ENCODE measurements at regions not wholly inside any gene's neighbourhood (a gene's known extent, or its start where the extent isn't known, plus 50 kb on each side); places are given as distances from the start of the nearest gene placed in this dataset.

DNA sequence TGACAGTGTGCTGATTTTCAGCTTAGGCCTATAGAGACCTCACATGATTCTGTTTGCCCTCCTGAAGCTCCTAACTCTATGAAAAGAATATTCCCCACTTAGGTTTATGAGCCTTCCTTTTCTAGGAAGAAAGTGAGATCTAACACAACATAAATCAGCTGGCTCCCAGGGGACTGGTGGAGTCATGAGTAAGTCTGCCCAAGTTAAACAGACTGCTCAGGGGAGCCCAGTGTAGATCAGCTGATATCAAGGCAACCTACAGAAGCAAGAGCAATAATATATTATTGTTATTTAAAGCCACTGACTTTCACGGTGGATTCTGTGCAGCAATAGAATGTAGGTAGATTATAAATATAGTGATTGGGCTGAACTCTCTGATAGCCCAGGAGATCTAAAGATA is 1978.6 kb upstream of the CDH6 start:
- Histone ChIP-seq H3K36me3 (no peaks in the 10 kb centered on the region), H3K27ac (no peak overlapping the region), H3K4me3 (no peak overlapping the region), H3K9me3 (no peaks in the 10 kb centered on the region), H3K27me3 (no peaks in the 10 kb centered on the region), H3K4me1 (no peaks in the 10 kb centered on the region)
- intact Hi-C loops (cut with DNase I; ENCODE audit: low total_unique reads), result no loop called here
- TF ChIP-seq, protein P1, sequence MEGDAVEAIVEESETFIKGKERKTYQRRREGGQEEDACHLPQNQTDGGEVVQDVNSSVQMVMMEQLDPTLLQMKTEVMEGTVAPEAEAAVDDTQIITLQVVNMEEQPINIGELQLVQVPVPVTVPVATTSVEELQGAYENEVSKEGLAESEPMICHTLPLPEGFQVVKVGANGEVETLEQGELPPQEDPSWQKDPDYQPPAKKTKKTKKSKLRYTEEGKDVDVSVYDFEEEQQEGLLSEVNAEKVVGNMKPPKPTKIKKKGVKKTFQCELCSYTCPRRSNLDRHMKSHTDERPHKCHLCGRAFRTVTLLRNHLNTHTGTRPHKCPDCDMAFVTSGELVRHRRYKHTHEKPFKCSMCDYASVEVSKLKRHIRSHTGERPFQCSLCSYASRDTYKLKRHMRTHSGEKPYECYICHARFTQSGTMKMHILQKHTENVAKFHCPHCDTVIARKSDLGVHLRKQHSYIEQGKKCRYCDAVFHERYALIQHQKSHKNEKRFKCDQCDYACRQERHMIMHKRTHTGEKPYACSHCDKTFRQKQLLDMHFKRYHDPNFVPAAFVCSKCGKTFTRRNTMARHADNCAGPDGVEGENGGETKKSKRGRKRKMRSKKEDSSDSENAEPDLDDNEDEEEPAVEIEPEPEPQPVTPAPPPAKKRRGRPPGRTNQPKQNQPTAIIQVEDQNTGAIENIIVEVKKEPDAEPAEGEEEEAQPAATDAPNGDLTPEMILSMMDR (IDR thresholded peaks at IDR 0.05), result no peak
- TF ChIP-seq POLR2A (IDR thresholded peaks at IDR 0.05) (no peak), POLR2AphosphoS5 (IDR thresholded peaks at IDR 0.05) (no peak)
- DNase-seq (ENCODE audit: low spot score in 2 of 2), result no peak

DNA sequence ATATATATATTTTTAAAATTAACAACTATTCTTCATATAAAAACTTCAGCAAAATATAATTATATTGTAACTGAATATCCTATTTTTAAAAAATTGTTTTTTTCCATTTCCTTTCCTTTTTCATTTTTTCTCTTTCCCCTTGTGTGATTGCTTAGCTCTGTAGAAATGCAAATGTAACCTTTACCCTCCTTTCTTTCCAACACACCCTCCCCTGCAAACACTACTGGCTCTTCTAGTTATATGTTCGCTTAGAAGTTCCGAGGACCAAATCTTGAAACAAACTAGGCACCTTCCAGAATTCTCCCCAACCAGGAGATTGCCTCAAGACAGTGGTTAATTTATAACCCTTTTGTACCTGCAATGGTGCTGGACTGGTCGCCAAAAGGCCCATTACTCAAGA is 1980.0 kb upstream of the CDH6 start:
- no peaks in the 10 kb centered on the region for H3K4me1 ChIP-seq
- TF ChIP-seq POLR2A (IDR thresholded peaks at IDR 0.05) (no peak), POLR2AphosphoS5 (IDR thresholded peaks at IDR 0.05) (no peak)
- TF ChIP-seq, protein P1 (IDR thresholded peaks at IDR 0.05), result no peak
- no peak overlapping the region for H3K27ac ChIP-seq
- no peak for DNase-seq (ENCODE audit: low spot score in 2 of 2)
- intact Hi-C loops (cut with DNase I; ENCODE audit: low total_unique reads), result no loop called here
- H3K27me3 ChIP-seq, result no peaks in the 10 kb centered on the region
- H3K36me3 ChIP-seq, result no peaks in the 10 kb centered on the region
- no peaks in the 10 kb centered on the region for H3K9me3 ChIP-seq
- H3K4me3 ChIP-seq, result no peak overlapping the region

DNA sequence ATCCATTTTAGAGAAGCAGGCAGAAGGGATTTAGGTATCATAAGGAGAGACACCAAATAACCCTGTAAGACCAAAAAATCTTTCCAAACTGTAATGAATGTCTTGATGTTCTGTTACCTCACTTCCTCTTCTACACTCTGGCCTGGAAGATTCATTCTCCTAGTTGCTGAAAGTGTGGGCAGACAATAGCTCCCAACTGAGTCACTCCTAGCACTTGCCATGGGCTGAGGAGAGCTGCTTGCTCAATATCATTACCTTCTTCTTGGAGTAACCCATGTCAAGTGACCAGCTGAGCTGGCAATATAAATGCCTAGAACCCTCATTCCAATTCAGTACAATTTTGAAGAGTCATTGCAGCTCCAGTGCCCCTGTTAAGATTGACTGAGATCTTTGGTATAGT is 1985.5 kb upstream of the CDH6 start:
- no peaks in the 10 kb centered on the region for H3K9me3 ChIP-seq
- intact Hi-C loops (cut with DNase I; ENCODE audit: low total_unique reads), result no loop called here
- no peaks in the 10 kb centered on the region for H3K27me3 ChIP-seq
- TF ChIP-seq POLR2AphosphoS5 (IDR thresholded peaks at IDR 0.05) (no peak), POLR2A (IDR thresholded peaks at IDR 0.05) (no peak)
- H3K4me1 ChIP-seq, result no peaks in the 10 kb centered on the region
- no peak for DNase-seq (ENCODE audit: low spot score in 2 of 2)
- no peaks in the 10 kb centered on the region for H3K36me3 ChIP-seq
- no peak overlapping the region for H3K4me3 ChIP-seq
- H3K27ac ChIP-seq, result no peak overlapping the region

DNA sequence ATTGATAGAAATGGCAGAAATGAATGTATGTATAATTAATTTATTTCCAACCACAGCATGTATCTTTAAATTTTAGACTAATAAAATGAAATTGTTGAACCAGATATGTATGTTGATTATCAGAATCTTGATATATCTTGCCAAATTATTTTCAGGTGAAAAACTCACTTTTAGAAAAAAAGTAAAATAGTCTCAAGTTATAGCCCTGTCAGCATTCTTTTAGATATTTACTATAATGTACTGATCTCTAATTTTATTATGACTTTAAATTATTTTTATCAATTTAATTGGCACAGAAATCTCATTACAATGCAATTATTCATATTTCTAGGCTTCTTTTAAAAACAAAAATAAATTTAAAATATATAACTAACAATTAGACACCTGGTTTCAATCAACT is 1990.4 kb upstream of the CDH6 start:
- no peaks in the 10 kb centered on the region for H3K9me3 ChIP-seq
- no peak overlapping the region for H3K4me3 ChIP-seq
- TF ChIP-seq, protein P1 (IDR thresholded peaks at IDR 0.05), result no peak
- no peak for TF ChIP-seq POLR2AphosphoS5 (IDR thresholded peaks at IDR 0.05)
- TF ChIP-seq POLR2A (IDR thresholded peaks at IDR 0.05), result no peak
- no peaks in the 10 kb centered on the region for H3K27me3 ChIP-seq
- intact Hi-C loops (cut with DNase I; ENCODE audit: low total_unique reads), result no loop called here
- no peaks in the 10 kb centered on the region for H3K36me3 ChIP-seq
- no peaks in the 10 kb centered on the region for H3K4me1 ChIP-seq
- no peak for DNase-seq (ENCODE audit: low spot score in 2 of 2)
- H3K27ac ChIP-seq, result no peak overlapping the region

DNA sequence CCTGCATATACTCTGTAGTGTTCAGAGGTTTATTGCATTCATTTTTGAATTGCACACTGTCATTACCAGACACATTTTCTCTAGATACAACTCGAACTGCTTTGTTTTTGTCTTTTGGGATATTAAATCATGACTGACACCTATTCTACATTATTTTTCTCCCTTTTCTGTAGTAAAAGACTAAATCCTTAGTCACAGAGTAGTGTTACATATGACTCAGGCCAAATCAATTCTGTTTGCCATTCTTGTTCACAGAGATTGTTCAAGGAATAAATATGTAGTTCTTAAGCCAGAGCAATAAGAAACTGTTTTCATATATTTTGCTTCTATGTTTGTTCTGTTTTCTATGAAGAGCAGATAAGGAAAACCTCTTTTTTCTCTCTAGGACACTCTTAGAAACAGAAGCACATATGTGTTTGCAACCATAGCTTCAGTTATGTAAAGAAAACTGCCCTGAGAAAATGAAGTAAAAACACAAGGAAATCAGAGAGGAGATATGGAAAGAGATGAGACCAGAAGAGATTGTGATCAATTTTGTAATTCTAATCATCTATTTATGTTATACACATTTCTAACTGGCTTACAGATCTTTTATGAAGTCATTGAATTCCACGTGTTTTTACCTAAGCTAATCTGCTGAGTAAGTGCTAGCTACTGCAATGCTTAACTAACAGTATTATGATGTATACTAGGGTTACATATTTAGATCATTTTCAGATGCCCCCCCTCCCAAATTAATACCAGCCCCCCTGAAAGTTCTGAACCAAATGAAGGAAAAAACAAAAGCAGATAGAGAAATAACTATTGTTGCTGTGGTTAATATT is 1995.6 kb upstream of the CDH6 start:
- no peak for TF ChIP-seq POLR2AphosphoS5 (IDR thresholded peaks at IDR 0.05)
- TF ChIP-seq POLR2A (IDR thresholded peaks at IDR 0.05), result no peak
- TF ChIP-seq, protein P1 (IDR thresholded peaks at IDR 0.05), result no peak
- Histone ChIP-seq H3K4me1 (no peaks in the 10 kb centered on the region), H3K4me3 (no peak overlapping the region), H3K9me3 (no peaks in the 10 kb centered on the region), H3K27me3 (no peaks in the 10 kb centered on the region), H3K27ac (no peak overlapping the region), H3K36me3 (no peaks in the 10 kb centered on the region)
- DNase-seq (ENCODE audit: low spot score in 2 of 2), result no peak
- intact Hi-C loops (cut with DNase I; ENCODE audit: low total_unique reads), result no loop called here
